BLaER1 (cell line): ENCODE measurements at regions not wholly inside any gene's neighbourhood (a gene's known extent, or its start where the extent isn't known, plus 50 kb on each side); places are given as distances from the start of the nearest gene placed in this dataset.
"Not testable (repeated sequence)": the region's sequence is repeated elsewhere in the genome, so short reads cannot be mapped to it uniquely, and the experiment has no call there.

Experiments
- H3K27ac ChIP-seq: shearing (Covaris generic); formaldehyde crosslinking; 2 replicates; pipeline ENCODE4 v1.8.1; 2022
- H3K27me3 ChIP-seq: shearing (Covaris generic); formaldehyde crosslinking; 2 replicates; pipeline ENCODE4 v1.8.1; 2022
- H3K36me3 ChIP-seq: shearing (Covaris generic); formaldehyde crosslinking; 2 replicates; pipeline ENCODE4 v1.8.1; 2022
- H3K4me1 ChIP-seq: shearing (Covaris generic); formaldehyde crosslinking; 2 replicates; pipeline ENCODE4 v1.8.1; 2022
- H3K4me2 ChIP-seq: shearing (Covaris generic); formaldehyde crosslinking; 2 replicates; pipeline ENCODE4 v1.8.1; 2022
- H3K4me3 ChIP-seq: shearing (Covaris generic); formaldehyde crosslinking; 2 replicates; pipeline ENCODE4 v1.8.1; 2022
- H3K9ac ChIP-seq: shearing (Covaris generic); formaldehyde crosslinking; 2 replicates; pipeline ENCODE4 v1.8.1; 2022
- H3K9me3 ChIP-seq: shearing (Covaris generic); formaldehyde crosslinking; 2 replicates; pipeline ENCODE4 v1.8.1; 2022
- H4K20me1 ChIP-seq: shearing (Covaris generic); formaldehyde crosslinking; 2 replicates; pipeline ENCODE4 v1.8.1; 2022
- Cebpa-rat ChIP-seq: shearing (Covaris generic); IDR thresholded peaks from 2 replicates; pipeline ENCODE4 v1.8.1; 2022

- TF ChIP-seq Cebpa-rat, result no peak
- Histone ChIP-seq H4K20me1 (no peaks in the 10 kb centered on the region), H3K36me3 (no peaks in the 10 kb centered on the region), H3K9ac (no peak overlapping the region), H3K9me3 (no peaks in the 10 kb centered on the region), H3K27ac (no peak overlapping the region), H3K4me1 (peaks cover 14% of the 10 kb centered on the region), H3K4me2 (no peak overlapping the region), H3K27me3 (no peaks in the 10 kb centered on the region), H3K4me3 (no peak overlapping the region)
These were observed 377.0 kb downstream of the TCERG1L start for GRCh38 chr10:130934293-130935127.

DNA sequence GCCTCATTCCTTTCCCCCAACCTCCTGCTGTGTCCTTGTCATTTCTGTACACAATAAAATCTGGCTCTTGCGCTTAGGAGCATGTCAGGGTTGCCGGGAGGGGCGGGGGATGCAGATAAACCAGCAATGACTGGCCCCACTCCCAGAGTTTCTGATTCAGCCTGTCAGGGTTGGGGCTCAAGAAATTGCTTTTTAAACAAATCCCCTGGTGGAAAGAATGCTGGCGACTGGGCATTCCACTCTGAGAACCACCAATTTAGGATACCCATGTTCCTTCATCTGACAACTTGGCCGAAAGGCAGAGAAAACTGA, 376.4 kb downstream of the TCERG1L start:
- Histone ChIP-seq H3K27me3 (no peaks in the 10 kb centered on the region), H3K4me1 (peaks cover 8% of the 10 kb centered on the region), H4K20me1 (no peaks in the 10 kb centered on the region), H3K27ac (no peak overlapping the region), H3K9ac (no peak overlapping the region), H3K36me3 (no peaks in the 10 kb centered on the region), H3K4me3 (no peak overlapping the region), H3K4me2 (no peak overlapping the region), H3K9me3 (no peaks in the 10 kb centered on the region)
- no peak for TF ChIP-seq Cebpa-rat

DNA sequence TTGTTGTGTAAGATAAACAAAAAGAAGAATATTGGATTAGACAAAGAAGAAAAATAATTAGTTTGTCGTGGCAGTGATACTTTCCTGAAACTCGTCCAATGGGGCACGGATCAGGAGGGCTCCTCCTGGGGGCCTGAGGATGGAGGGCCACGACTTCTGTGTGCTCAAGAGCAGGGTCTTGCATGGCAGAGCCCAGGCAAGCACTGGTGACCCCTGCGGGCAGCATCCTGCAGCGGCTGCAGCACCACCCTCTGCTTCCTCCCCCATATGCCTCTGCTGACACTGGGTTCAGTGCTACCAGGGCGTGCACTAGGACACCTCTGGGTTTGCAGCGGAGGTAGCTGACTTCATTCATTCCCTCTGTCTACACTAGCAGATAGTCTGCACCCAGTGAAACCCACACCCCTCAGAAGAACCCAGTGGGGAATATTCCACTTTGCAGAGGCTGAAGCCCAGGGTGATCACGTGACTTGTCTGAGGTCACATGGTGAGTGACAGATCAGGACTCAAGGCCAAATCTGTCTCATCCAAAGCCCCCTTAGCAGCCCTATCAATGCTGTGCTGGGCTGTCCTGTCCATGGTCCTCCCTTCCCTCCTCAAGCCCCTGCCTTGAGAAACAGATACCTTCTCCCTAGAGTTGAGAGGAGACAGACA, 375.5 kb downstream of the TCERG1L start:
- Histone ChIP-seq H3K9me3 (no peaks in the 10 kb centered on the region), H3K4me2 (no peak overlapping the region), H3K9ac (no peak overlapping the region), H3K36me3 (no peaks in the 10 kb centered on the region), H3K27me3 (no peaks in the 10 kb centered on the region), H4K20me1 (no peaks in the 10 kb centered on the region), H3K27ac (no peak overlapping the region), H3K4me3 (no peak overlapping the region), H3K4me1 (no peaks in the 10 kb centered on the region)
- TF ChIP-seq Cebpa-rat, result no peak

DNA sequence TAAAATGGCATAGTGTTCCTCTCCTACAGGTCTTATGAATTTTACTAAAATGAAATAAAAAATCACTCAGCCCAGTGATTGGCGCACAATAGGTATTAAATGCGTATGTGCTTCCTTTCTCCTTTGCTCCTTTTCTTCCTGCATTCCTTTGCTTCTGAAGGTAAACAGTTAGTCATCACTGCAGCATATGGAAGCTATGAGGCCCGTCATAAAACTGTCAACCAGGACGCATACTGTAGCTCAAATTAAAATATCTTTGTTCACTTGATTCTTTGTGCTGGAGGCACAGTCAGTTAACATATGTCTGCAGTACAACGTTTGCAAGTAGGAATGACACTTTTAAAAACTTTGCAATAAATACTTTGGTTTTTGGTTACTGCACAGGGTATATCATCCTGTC, 374.7 kb downstream of the TCERG1L start:
- no peak overlapping the region for H3K27ac ChIP-seq
- no peak overlapping the region for H3K4me2 ChIP-seq
- H3K4me1 ChIP-seq, result no peaks in the 10 kb centered on the region
- H3K9ac ChIP-seq, result no peak overlapping the region
- no peaks in the 10 kb centered on the region for H4K20me1 ChIP-seq
- no peaks in the 10 kb centered on the region for H3K9me3 ChIP-seq
- H3K36me3 ChIP-seq, result no peaks in the 10 kb centered on the region
- H3K27me3 ChIP-seq, result no peaks in the 10 kb centered on the region
- no peak for TF ChIP-seq Cebpa-rat
- no peak overlapping the region for H3K4me3 ChIP-seq

DNA sequence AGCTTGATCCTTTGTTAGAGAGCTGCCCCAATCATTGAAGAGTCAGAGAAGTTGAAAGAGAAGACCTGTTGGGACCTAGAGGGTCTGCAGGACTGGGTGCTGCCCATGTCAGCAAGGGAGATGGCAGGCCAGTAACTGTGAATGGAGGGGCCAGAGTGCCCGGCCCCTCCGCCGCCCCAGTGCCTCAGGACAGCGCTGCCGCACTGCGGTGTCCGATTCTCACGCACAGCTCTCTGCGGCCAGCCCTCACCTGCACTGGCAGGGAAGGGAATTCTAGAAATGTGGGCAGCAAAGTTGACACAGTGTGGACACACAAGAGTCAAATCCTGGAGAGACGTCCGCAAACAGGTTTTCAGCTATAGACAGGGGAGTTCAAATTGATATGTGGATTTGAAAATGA, 373.5 kb downstream of the TCERG1L start:
- no peaks in the 10 kb centered on the region for H3K27me3 ChIP-seq

GRCh38 chr10:130938891-130939290, 372.6 kb downstream of the TCERG1L start:
- H3K36me3 ChIP-seq, H3K9me3 ChIP-seq, H3K4me2 ChIP-seq, H3K27me3 ChIP-seq, H3K9ac ChIP-seq, H4K20me1 ChIP-seq, H3K27ac ChIP-seq, H3K4me1 ChIP-seq, H3K4me3 ChIP-seq: not testable (repeated sequence)

More for the DNA sequence above, 373.5 kb downstream of the TCERG1L start:
- Histone ChIP-seq H4K20me1 (no peaks in the 10 kb centered on the region), H3K9me3 (no peaks in the 10 kb centered on the region), H3K9ac (no peak overlapping the region), H3K36me3 (no peaks in the 10 kb centered on the region), H3K27ac (no peak overlapping the region), H3K4me3 (no peak overlapping the region), H3K4me2 (no peak overlapping the region), H3K4me1 (no peaks in the 10 kb centered on the region)
- TF ChIP-seq Cebpa-rat, result no peak

- Histone ChIP-seq H3K36me3 (no peaks in the 10 kb centered on the region), H3K27me3 (no peaks in the 10 kb centered on the region), H3K4me2 (no peak overlapping the region), H3K4me1 (peaks cover 19% of the 10 kb centered on the region), H3K9me3 (no peaks in the 10 kb centered on the region), H3K27ac (no peak overlapping the region), H3K9ac (no peak overlapping the region), H4K20me1 (no peaks in the 10 kb centered on the region), H3K4me3 (no peak overlapping the region)
- TF ChIP-seq Cebpa-rat, result no peak
These were observed 369.6 kb downstream of the TCERG1L start for GRCh38 chr10:130941886-130942285.

DNA sequence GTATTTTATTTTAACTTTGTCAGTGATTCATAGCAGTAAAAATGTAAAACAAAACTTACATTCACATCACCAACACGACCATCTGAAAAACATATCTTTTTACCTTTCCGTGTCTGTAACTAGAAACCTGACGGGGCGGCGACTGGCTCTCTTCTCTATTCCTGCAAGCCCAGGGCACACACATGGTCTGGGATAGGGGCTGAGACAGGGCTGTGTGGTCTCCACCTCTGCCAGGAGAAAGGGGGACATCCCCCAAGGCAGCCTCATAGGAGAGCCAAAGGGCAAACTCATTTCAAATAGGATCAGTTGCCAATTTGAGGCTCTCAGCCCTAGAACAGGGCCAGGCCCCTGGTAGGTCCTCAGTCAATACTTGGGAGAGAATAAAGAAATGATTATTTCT, 359.4 kb downstream of the TCERG1L start:
- no peak overlapping the region for H3K9ac ChIP-seq
- no peak overlapping the region for H3K4me3 ChIP-seq
- no peak overlapping the region for H3K27ac ChIP-seq
- H3K9me3 ChIP-seq, result 0 out of 2 replicates have a peak, but pooled peaks cover 5% of the 10 kb centered on the region
- no peak overlapping the region for H3K4me2 ChIP-seq
- no peak for TF ChIP-seq Cebpa-rat
- no peaks in the 10 kb centered on the region for H3K27me3 ChIP-seq
- peaks cover 6% of the 10 kb centered on the region for H3K4me1 ChIP-seq
- no peaks in the 10 kb centered on the region for H3K36me3 ChIP-seq
- no peaks in the 10 kb centered on the region for H4K20me1 ChIP-seq

DNA sequence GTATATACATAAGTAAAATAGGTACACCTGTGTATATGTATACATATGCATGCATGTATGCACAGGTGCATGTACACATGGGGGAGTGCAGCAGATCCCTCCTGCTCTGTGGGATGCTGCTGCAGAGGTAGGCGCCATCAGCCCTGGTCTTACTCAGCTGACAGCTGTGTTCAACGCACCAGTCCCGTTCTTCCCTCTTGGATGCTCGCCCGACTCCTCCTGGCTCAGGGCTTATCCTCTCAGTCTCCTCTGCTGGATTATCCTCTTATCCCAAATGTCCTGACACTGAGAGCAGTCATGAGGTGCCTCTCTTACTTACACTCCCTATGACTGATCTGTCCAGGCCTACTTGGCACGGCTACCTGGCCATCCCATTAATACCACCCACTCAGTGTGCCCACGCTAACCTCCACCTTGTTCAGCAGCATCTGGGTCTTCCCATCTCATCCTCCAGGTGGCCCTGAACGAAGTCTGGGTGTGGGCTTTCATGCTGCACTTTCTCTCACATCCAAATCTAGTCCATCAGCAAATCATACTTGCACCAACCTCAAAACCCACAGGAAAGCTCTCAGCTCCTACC, 357.1 kb downstream of the TCERG1L start:
- H3K9ac ChIP-seq, result no peak overlapping the region
- no peaks in the 10 kb centered on the region for H3K9me3 ChIP-seq
- TF ChIP-seq Cebpa-rat, result no peak
- no peak overlapping the region for H3K4me3 ChIP-seq
- H3K4me1 ChIP-seq, result peaks cover 6% of the 10 kb centered on the region
- no peak overlapping the region for H3K27ac ChIP-seq
- H4K20me1 ChIP-seq, result no peaks in the 10 kb centered on the region
- H3K27me3 ChIP-seq, result no peaks in the 10 kb centered on the region
- no peaks in the 10 kb centered on the region for H3K36me3 ChIP-seq
- no peak overlapping the region for H3K4me2 ChIP-seq

DNA sequence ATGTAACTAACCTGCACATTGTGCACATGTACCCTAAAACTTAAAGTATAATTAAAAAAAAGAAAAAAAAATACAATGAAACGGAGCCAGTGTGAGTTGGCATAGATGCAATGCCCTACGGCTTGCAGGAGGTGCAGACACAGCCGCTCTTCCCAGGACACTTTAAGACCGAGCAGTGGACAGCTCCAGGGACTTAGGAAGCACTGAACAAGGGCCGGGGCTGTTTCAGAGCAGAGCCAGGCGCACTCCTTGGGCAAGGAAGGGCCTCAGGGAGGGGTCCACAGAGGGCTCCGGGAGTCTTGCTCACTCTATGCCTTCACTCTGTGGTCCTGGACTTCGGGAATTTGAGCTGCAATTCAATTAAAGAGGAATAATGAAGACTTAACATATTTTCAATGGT, 355.3 kb downstream of the TCERG1L start:
- no peak for TF ChIP-seq Cebpa-rat
- Histone ChIP-seq H4K20me1 (no peaks in the 10 kb centered on the region), H3K36me3 (no peaks in the 10 kb centered on the region), H3K4me3 (no peak overlapping the region), H3K4me2 (no peak overlapping the region), H3K9me3 (no peaks in the 10 kb centered on the region), H3K4me1 (0 out of 2 replicates have a peak, but pooled peaks cover 5% of the 10 kb centered on the region), H3K27me3 (no peaks in the 10 kb centered on the region), H3K27ac (no peak overlapping the region), H3K9ac (no peak overlapping the region)
